HG03575 (cell line): ENCODE measurements at regions not wholly inside any gene's neighbourhood (a gene's known extent, or its start where the extent isn't known, plus 50 kb on each side); places are given as distances from the start of the nearest gene placed in this dataset.

Source experiments
- ATAC-seq: cut with Tn5 transposase; IDR thresholded peaks from one replicate; pipeline ENCODE4 v1.9.1; 2021; ENCODE audit not compliant: unreplicated experiment, insufficient number of reproducible peaks, low FRiP score; ENCODE audit errors: extremely low read depth

DNA sequence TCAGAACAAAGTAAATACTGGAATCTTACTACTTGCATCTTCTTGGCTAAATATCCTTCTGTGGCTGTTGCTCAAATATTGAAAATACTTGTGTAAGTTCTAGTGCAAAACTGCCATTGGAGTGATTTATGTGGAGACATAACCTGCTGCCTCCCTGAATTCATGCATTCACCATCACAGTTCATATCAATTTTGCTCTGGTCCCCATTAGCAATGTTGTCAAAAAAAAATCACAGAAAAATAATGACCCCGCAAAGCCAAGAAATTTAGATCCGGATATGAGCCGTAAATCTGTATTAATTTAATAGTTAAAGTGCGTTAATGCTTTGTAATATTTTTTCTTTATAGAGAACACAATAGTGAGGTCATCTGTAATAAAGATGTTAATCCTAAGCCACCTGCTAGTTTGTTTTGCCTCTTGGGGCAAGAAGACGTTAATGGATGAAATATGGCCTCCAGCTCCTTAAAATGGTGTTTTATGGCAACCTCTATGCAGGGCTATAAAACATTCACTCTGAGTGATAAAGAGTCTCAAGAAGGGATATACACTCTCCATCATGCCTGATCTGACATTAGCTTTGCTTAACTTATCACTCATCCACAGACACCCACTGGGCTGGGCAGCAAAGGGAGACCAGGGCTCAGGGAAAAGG, 255.9 kb downstream of the INSC start:
- ATAC-seq: no peak

DNA sequence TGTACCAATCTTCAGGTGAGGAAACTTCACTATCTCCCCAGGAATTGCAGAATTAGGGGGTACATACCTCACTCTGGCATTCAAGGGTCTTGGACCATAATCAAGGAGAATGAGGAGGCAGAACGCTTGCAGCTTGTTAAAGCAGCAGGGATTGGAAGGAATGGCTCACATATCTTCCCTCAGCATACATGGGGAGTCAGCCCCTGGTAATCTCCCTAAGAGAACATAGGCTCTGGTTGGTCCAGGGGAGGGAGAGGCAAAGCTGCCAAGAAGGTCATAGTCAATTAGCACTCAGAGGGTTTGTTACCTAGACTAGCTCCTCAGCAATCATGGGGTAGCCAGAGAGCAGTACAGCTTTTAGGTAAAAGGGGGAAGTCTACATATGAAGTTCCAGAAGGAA, 256.8 kb downstream of the INSC start:
- ATAC-seq: no peak

DNA sequence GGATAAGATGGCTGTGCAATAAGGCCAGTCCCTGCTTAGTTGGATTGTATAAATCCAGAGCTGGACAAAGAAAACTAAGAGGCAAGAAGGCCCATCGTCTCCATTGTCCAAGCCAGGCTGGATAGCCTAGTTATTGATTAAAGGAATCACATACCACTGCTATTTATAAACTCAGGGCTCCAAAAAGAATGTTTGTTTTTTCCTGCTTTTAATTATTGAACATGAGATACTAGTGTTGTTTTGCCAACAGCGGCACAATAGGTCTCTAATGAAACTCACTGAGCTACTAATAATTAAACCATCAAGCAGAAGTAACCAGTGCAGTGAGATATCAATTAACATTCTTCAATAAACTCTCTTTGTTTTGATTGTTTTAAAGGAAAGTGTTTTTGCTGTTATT, 259.7 kb downstream of the INSC start:
- no peak for ATAC-seq

DNA sequence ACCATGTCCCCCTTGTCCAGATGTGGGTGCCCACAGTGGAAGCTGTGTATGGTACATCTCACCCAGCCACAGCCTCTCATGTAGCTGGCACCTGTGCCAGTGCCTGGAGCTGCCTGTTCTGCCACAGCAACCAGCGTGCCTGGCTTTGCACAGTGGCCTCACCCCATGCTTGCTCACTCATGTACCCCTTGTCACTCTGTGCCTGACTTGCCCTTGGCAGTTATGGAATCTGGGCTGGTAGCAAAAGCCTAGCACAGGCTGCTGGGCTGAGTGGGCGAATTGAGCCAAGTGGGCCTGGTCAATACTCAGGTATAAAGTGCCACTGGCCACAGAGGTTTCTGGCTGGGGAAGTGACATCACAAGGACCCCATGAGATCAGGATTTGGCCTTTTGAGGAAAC, 264.2 kb downstream of the INSC start:
- ATAC-seq: no peak

DNA sequence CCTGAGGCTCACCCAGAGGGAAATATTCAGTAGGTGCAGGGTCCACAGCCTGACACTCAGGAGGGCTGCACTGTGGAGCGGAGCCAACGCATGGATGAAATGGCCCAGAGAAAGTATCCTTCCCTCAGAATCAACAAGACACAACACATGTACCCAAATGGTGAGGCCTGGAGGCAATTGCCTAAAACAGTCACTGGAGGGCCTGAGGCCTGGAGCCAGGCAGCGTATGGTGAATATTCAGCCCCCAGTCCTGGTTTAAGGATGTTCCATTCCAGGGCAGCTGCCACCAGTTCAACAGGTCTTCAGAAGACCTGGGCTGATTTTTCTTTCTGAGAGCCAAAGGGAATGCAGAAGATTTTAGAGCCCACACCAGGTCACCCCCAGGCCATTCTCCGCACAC, 264.8 kb downstream of the INSC start:
- ATAC-seq: no peak

DNA sequence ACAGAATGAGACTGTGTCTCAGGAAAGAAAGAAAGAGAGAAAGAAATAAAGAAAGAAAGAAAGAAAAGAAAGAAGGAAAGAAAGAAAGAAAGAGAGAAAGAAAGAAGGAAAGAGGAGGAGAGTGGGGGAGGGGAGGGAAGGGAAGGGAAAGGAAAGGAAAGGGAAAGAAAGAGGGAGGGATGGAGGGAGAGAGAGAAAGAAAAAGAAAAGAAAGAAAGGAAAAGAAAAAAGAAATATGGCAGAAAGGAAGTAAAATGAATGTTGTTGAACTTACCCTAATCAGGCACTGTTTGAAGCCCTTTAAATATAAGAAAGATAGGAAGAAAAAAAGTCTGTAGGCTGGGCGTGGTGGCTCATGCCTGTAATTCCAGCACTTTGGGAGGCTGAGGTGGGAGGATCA, 276.1 kb downstream of the INSC start:
- no peak for ATAC-seq

DNA sequence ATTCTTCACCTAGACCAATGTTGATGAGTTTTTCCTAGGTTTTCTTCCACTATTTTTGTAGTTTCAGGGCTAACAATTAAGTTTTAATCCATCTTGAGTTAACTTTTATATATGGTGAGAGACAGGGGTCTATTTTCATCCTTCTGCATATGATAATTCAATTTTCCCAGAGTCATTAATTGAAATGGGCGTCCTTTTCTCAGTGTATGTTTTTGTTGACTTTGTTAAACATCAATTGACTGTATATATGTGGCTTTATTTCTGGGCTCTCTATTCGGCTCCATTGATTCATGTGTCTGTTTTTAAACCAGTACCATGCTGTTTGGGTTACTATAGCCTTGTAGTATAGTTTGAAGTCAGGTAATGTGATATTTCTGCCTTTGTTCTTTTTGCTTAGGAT, 282.1 kb downstream of the INSC start:
- ATAC-seq: no peak

DNA sequence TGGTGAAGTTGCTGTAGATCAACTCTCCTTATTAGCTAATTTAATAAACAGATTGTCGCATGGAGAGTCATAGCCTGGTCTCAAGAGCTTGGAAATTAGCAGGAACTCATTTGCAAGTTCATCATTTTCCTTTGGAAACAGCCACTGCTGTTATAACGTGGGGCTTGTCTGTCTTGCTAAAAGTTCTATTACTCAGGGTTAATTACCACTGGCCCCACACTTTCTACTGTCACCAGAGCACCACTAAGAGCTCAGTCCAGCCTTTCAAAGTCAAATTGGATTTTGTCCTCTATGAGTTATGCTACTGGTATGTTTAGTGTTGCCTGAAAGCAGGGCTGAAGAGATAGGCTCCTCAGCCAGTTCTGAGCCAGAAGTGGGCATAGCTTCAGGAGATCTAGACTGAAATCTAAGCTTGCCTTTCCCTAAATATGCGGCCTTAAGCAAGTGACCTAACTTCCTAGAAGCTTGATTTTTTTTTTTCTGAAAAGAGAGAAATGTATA, 292.2 kb downstream of the INSC start:
- no peak for ATAC-seq

DNA sequence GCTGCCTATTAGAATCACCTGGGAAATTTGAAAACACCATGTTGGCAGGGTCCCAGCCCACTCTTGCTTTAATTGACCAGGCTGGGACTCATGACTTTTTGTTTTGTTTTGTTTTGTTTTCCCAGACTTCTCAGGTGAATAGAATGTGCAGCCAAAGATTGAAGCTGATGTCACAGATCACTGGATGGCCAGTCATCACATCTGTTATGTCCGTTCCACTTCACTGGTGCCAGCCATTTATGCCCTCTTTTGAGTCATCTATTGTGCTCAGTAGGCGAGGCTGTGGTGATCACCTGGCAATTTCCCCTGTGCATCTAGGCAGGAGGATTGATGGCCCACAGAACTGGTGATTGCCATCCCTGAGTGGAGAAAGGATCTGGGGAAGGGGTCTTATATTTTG, 297.3 kb downstream of the INSC start:
- ATAC-seq: no peak

DNA sequence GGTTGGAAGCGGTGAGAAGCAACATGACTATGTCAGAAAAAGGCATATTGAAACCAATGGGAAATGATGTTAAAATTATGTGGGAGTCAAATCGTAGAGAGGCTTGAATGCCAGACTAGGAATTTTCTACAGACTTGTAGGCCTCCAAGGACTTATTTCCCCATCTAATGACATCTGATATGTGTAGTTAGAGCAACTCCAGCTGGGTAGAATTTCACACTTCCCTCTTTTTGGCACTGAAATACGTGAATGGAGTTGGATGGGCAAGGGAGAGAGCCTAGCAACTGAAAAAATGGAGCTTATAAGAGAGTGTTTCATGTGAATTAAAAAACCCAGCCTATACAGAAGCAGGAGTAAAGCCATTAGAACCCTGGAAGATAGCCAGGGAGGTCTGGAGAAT, 304.2 kb downstream of the INSC start:
- no peak for ATAC-seq

DNA sequence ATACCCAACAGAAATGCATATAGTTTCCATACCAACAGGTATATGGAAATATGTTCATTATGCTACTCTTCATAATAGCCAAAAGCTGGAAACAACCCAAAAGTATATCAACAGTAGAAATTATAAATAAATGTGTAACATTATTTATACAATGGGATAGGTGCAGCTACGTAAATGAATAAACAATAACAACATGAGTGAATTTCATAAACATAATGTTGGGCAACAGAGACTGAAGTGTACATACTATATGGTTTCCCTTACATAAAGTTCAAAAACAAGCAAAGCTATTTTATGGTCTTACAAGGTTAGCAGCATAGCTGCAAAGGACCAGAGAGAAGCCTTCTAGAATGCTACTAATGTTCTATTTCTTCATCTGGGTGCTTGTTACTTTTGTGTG, 305.0 kb downstream of the INSC start:
- no peak for ATAC-seq

DNA sequence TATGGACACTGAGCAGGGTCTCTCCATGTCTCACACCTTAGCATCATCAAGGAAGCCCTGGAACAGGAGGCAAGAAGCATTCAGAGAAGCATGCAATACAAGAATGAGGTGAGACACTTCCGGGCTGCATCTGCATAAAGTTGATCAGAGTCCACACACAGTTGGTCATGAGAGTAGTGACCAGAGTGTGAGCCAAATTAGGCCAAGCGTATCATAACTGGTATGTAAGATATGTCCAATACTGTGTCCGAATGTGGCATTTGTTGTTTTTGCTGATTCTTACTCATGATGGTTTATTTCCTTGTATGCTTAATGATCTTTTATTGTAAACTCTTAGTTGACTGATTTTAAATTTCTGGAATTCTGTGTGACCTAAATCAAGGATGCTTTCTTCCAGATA, 315.7 kb downstream of the INSC start:
- no peak for ATAC-seq

DNA sequence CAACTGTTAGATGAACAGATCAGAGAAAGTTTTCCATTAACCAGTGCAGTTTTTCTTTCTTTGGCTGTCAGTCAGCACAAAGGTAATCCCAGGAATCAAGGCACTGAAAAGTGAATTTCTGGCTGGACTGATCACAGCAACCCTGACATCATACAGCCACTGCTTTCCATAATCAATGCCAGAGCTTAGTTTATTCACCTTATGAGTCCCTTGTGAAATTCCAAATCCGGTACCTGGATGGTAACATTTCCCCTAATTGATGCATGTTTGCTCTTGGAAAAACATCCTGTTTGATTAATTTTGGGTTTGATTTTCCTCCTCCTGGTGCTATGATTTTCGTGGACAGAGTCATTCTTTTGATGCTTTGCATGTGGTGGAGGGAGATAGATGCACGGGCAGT, 319.8 kb downstream of the INSC start:
- no peak for ATAC-seq

DNA sequence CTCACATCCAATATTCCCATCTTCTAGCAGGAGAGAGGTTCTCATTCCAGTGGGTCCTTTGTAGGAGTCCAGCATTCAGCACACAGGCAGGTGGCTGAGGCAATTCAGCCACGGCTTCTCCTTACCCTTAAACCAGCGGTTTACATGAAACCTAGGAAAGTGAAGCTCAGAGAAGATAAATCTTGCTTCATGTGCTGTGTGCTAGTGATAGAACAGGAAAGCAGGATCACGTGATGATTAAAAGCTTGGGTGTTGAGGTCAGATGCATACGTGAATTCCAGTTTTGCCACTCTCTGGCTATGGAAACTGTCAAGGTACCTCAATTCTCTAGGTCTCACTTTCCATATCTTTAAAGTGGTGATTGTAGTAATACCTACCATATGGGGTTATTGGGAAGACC, 331.6 kb downstream of the INSC start:
- ATAC-seq: no peak

DNA sequence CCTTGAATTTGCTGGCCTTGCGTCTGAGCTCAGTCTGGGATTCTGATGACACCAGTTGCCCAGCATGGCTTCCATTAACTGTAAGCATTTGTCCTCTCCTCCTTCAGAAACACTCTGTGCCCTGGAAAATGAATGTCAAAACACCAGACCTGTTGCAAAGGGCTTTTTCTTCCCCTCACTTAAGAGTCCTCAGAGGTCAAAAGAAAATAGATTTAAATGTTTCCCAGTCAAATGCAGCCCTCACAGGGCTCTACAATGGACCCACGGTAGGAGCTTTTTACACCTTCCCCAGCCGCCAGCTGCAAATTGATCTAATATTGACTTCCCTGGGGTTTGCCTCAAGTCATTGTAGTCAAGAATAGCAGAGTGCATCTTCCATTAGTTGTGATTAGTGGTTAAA, 332.2 kb downstream of the INSC start:
- no peak for ATAC-seq

DNA sequence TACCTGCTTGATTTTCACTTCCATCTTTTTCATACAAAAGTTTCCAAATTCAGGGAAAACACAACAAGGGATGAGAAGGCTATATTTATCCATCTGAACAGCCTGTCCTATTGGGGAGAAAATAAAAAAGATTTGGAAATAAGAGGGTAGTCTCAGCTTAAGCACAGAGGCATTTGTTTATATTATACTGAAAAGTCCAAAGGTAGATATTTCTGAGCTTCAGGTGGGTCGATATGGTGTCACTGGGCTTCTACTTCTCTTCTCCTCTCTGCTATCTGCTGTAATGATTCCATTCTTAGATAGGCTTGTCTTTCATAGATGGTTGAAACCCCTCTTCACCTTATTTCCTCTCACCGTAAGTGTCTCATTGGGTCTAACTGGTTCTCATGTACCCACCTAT, 337.0 kb downstream of the INSC start:
- no peak for ATAC-seq

DNA sequence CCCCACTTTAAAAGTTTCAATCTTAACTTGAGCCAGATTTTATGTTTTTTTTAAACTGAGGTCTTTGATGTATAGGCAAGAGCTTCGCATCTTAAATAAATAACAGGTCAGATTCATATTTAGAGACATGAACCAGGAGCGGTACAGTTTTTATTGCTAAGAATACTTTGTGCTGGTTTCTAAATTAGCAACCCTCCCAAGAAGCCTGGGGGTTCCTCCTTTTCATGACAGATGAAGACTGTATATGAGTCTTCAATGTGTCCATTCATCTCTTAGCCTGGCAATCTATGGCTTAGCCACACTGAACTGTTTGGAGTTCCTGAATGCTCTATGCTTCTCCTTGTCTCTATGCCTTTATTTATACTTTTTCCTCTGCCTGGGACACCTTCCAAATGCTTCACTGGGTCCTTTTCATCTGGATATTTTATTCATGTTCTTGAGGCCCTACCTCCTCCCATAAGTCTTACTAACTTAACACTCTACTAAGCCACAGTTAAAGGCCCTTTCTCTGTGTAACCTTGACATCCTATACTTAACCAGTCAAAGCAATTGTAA, 338.6 kb downstream of the INSC start:
- no peak for ATAC-seq

DNA sequence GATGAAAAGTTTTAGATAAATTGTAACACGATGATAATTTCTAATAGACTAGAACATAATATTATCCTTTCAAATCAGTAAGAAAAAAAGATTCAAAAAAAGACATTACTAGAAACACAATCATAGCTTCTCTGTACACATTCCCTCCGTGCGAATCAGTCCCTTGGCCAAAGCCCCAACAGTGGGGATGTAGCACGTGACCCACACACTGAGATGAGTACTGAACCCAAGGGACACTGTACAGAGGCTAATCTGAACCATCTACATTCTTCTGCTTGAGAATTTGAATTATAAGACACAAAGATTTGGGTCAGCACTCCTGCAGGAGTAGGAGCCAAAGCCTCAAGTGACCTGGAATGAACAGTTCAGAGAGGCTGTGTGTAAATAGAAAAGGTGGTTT, 353.7 kb downstream of the INSC start:
- ATAC-seq: no peak

DNA sequence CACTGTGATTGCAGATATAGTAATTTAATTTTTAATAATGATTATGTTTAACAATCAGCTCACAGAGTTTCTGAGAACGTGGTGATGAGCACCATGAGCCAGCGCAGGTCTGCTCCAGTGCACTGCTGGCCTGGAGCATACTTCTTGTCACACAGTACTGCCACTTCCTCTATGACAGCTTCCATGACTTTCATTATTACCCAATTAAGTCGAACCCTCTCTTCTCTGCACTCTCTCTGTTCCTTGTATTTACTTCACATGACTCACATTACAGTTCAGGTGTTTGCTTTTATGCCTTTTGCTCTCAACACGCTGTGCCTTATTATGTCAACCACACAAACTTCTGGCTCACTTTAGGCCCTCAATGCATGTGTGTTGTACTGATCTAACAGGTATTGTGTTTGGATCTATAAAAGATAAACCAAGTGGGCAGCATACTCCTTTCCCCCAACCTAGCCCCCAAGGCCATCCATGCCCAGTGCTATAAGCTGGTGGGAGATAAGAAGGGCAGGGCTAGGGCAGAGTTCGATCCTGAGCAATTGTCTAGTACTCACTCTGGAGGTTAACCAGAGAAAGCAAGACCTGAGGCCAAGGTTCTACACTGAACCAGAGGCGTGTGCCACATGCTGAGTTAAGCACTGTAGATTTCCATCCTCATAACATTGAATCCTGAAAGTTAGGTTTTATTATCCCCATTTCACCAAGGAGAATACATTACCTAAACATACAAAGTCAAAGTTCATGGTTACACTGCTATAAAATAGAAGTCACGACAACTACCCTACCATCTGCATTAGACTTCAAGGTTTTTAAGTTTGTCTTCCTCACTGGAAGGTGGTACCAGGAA, 356.5 kb downstream of the INSC start:
- no peak for ATAC-seq
